Right kidney (tissue), 1 donor: ENCODE measurements at regions not wholly inside any gene's neighbourhood (a gene's known extent, or its start where the extent isn't known, plus 50 kb on each side); places are given as distances from the start of the nearest gene placed in this dataset.
A peak's percentile ranks its signal among the peaks of the same experiment; 100 is the strongest.

ENCODE experiments used
- DNase-seq: peaks from one replicate; pipeline ENCODE4 v3.0.0-alpha.2; 2016

DNA sequence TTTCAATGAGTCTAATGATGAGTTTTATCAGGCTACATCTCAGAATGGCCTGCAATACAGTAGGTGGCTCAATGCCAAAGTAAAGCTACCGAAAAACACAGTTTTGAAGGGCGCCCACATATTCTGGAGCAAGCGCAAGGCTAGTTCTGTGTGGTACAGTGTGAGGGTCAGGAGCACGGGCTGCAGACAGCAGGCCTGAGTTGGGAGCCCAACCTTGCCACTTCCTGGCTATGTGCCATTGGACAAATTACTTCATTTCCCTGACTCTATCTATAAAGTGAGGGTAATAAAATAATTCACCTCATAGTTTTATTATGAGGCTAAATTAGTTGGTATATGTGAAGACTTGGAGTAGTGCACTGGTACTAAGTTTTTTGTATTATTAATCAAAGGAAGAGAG, 150.7 kb downstream of the OPN5 start:
- DNase-seq = no peak

DNA sequence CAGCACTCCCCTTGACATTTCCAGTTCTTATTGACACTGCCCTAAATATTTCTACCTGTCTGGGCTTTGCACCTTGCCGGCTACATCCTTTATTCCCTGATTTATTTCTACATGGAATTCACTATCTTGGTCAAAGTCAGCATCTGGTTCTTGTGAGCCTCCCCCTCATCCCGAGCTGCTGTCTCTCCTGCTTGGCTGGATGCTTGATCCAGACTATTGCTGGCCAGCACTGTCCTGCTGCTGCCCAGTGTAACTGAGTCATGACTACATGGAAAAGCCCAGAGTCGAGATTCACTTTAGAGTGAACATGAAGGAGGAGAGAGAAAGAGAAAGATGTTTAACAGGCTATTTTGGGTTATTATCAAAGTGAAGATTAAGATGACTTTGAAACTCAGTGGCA, 142.2 kb downstream of the OPN5 start:
- DNase-seq = no peak

DNA sequence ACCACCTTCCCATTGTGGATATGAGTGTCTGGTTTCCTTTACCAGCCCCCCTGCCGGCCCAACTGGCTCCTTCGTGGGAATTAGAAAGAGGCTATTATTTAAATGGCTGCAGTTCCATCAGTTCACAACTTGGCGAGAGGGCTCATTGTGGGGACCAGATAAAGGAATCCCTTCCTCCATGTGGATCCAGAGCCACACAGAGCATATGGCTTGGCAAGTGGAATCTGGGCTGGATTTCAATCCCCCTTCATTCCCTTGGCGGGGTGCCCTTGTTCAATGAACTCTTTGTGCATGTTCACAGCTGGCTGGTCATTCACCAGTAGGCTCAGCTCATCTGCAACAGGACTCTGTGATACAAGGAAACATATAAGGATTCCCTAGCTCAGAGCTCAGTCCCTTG, 140.6 kb downstream of the OPN5 start:
- DNase-seq = no peak

DNA sequence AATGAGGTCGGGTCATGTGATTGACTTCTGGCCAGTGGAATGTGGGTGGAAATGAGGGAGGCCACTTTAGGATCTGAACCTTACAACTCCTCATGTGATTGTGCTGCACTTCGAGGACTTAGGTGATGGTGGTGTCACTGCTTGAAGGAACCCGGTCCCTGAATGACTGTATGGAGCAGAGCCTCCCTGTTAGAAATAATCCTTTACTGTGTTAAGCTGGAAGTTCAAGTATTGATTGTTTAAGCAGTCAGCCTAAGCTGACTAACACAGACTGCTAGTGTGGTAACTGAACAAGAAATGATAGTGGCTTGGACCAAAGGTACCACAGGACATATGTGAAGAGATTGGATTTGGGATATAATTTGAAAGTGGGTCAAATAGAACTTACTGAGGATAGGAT, 138.0 kb downstream of the OPN5 start:
- DNase-seq = no peak

DNA sequence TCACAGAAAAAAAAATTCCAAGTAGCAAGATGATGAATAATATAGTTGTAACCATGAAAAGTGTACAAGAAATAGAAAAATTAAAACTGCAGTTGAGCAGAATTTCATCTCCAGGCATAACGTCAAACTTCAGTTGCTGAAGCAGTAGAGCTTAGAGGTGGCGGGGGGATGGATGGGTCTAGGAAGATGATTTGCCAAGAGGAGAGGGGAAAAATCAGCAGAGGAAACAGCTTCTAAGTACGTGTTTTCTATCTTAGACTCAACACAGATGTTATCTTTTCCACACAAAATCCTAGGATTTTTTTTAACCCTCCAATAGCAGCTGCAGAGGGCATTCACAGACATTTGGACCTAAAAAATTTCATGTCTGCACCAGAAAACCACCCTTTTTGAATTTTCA, 136.0 kb downstream of the OPN5 start:
- no peak for DNase-seq

DNA sequence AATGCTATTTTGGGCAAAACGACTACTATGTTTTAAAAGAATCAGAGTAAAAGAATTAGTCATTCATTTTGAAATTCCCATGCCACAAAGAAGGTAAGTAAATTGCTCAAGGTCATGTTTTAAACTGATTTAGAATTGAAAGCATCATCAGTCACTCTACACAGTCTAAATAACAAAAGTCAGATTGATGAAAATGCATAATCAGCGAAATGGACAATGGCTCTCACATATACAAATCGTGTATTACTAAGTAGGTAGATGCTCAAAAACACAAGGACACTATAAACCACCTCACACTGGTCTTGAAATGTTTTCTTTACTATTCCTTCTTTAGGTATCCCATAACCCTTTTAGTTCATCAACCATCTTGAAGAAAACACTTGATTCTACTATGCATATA, 135.4 kb downstream of the OPN5 start:
- no peak for DNase-seq

DNA sequence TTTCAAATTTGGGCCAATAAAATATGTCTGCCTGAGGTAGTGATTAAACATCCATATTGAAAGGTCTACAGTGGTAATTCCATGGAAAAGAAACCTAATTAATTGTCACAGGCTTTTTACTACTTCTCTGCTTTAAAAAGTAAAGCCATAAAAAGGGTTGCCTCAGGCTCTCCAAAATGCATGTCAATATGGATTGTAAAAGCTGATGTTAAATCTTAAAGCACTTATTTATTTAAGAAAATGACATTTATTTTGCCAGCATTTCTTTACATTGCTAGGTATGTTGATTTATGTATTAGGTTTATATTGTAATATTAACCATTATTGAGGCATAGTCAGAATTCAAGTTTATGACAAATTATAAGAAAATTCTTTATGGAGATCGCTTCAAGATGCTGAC, 133.2 kb downstream of the OPN5 start:
- DNase-seq = no peak

DNA sequence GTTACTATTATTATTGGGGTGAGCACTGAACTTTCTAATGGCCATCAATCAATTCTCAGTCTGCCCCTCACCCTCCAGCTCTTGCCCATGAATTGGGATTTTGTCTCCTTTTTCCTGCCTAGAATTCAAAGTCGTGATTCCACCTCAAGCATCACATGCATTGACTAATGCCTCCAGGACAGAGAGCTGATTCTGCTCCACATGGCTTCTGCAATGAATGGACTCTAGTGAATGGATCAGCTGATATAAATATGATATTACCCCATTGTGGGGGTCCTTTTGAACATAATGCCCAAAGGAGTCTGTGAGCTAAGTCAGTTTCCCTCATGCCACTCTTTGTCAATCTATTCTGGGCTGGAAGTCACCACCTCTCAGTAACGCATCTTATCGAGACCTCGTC, 126.4 kb downstream of the OPN5 start:
- no peak for DNase-seq

DNA sequence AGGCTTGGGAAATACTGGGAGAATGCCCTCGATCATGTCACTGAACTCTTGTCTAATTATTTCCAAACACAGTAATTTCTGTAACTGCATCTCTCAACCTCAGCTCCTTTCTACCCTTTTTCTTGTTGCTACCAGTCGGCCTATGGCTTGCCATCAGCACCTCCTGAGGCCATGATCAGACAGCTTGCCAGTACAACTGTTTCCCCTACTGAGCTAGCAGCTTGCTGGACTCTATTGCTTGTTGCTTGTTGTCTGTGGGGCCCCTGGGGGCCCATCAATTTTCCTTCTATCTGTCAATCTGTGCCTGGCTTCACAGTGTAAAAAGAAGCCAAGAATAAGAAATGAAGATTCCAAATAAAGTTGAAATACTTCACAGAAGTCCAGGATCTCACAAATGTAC, 123.9 kb downstream of the OPN5 start:
- no peak for DNase-seq

DNA sequence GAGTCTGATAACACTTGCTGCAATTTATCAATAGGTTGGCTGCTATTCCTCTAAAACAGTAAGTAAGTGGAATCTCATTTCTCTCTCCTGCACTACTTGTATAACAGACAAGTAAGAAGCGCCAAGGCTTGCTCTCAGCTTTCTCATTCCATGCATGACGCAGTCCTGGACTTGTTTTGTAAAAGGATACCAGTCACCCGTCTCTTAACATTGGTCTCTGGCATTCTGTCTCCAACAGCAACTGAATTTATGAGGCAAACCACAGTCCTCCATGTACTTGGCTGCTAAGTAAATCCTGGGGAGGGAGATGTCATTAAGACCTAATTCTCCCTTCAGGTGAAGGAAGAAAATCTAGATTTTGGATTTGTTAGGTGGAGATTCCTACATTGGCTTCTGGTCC, 115.4 kb downstream of the OPN5 start:
- peak; percentile 3 for DNase-seq

DNA sequence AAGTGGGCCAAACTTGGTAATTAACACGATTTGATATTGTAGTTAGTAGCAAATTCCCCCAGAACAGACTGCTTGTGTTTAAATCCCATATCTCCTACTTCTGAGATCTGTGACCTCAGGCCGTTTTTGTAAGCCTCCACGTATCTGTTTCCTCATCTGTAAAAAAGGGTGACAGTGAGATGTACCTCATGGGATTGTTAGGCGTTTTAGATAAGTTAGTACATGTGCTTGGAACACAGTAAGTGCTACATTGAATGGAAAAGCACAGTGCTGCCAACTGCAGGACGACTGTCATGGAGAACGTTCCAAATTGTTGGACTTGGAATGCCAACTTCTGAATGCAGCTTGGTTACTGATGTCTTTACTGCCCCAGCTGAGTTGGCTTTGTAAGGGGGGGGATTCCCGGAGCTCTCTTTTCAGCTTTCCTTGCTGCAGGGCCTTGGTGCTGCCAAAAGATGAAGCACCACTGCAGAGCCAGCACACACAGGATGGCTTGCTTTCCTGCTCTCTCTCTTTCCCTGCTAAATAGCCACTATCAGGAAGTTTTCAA, 108.6 kb downstream of the OPN5 start:
- DNase-seq = no peak

DNA sequence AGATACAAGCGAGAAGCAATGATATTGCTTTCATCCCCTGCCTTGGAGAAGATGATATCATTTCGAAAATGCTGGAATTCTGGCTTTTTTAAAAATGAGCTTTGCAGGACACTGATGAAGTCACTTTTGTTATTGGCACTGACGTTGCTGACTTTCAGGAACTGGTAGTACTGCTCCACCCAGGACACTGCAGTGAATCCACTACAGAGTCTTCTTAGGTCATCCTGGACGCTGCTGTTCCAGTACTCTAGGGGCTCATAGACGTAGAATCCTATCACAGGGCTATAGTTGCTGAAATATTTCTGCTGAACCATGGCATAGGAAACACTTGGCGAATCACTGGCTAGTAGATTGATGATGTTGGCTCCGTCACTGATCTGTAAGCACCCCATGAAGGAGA, 97.2 kb downstream of the OPN5 start:
- no peak for DNase-seq
